GM12891 (cell line): ENCODE measurements at regions not wholly inside any gene's neighbourhood (a gene's known extent, or its start where the extent isn't known, plus 50 kb on each side); places are given as distances from the start of the nearest gene placed in this dataset.

Experiments used
- PAX5 ChIP-seq: IDR thresholded peaks from 2 replicates; pipeline ENCODE4 v1.6.1; 2011; ENCODE audit warnings: low read length, moderate library complexity, mild to moderate bottlenecking; ENCODE audit not compliant: insufficient read depth, severe bottlenecking
- POLR2A ChIP-seq: IDR thresholded peaks from 2 replicates; pipeline ENCODE4 v1.6.1; 2011; ENCODE audit warnings: low read depth, low read length, control low read depth
- POLR2AphosphoS5 ChIP-seq: IDR thresholded peaks from 2 replicates; pipeline ENCODE4 v1.6.1; 2011; ENCODE audit warnings: low read depth, low read length, control low read depth
- POU2F2 ChIP-seq: IDR thresholded peaks from 2 replicates; pipeline ENCODE4 v1.6.1; 2011; ENCODE audit warnings: low read depth, mild to moderate bottlenecking, control low read depth, low read length, moderate library complexity
- TAF1 ChIP-seq: IDR thresholded peaks from 2 replicates; pipeline ENCODE4 v1.6.1; 2011; ENCODE audit warnings: low read depth, low read length, control low read depth

DNA sequence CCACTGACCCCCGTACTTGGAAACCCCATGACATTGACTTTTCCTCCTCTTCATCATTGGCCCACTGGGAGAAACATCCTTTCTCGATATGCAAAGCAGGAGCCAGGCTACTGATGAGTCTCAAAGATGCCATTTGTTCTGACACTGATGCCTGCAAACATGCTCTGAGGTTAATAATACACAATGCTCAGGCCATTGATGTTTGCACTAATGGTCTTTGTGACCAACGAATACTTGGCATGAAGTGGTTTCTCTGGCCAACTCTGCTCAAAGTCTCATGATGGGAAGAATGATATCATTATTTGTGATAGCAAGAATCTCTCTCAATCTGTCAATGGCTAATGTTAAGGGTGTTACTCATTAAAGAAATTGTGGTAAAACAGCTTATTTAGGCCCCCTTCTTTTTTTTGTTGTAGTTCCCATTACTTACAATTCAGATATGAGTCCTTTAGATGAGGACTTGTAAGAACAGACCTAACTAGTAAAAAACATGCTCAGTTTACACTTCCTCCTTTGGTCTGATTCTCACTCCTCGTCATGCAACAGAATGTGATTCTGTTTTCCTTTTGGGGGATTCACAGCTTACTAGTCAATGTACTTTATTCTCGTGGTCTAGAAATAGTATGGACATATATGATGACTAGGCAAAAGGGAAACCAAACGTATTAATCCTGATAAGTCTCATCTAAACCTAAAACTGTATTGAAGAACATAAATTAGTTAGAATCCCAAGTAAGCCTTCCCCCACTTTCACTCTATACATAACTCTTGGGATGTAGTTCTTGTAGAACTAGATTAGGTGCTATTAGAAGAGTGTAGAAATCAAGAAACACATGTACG lies 488.8 kb upstream of the DPPA4 start:
- TF ChIP-seq POLR2AphosphoS5 (no peak), TAF1 (no peak), POLR2A (no peak), PAX5 (no peak), POU2F2 (no peak)
